HG03521 (cell line): ENCODE measurements at regions not wholly inside any gene's neighbourhood (a gene's known extent, or its start where the extent isn't known, plus 50 kb on each side); places are given as distances from the start of the nearest gene placed in this dataset.

Experiments
- ATAC-seq: cut with Tn5 transposase; IDR thresholded peaks from one replicate; pipeline ENCODE4 v1.9.1; 2021; ENCODE audit warnings: mild to moderate bottlenecking, moderate library complexity; ENCODE audit not compliant: unreplicated experiment

GRCh38 chr9:29717631-29718030, 2144.3 kb upstream of the C9orf72 start:
- ATAC-seq: no peak

GRCh38 chr9:29730163-29730562, 2156.9 kb upstream of the C9orf72 start:
- ATAC-seq: no peak

- ATAC-seq: no peak
These were observed 2167.2 kb upstream of the C9orf72 start for GRCh38 chr9:29740518-29740917.

GRCh38 chr9:29741169-29741568, 2167.9 kb upstream of the C9orf72 start:
- ATAC-seq: no peak

GRCh38 chr9:29750062-29750461, 2176.8 kb upstream of the C9orf72 start:
- ATAC-seq: no peak

- ATAC-seq: no peak
These were observed 2177.9 kb upstream of the C9orf72 start for GRCh38 chr9:29751226-29751625.

- ATAC-seq: no peak
These were observed 2180.4 kb upstream of the C9orf72 start for GRCh38 chr9:29753638-29754037.

GRCh38 chr9:29769019-29769418, 2195.7 kb upstream of the C9orf72 start:
- ATAC-seq: no peak

- no peak for ATAC-seq
These were observed 2200.4 kb upstream of the C9orf72 start for GRCh38 chr9:29773676-29774075.

- no peak for ATAC-seq
These were observed 2202.2 kb upstream of the C9orf72 start for GRCh38 chr9:29775491-29775890.

- ATAC-seq: no peak
These were observed 2205.1 kb upstream of the C9orf72 start for GRCh38 chr9:29778281-29778849.

GRCh38 chr9:29793970-29794369, 2220.7 kb upstream of the C9orf72 start:
- no peak for ATAC-seq

GRCh38 chr9:29796291-29796952, 2223.1 kb upstream of the C9orf72 start:
- peak; percentile 89 for ATAC-seq

GRCh38 chr9:29798599-29798998, 2225.3 kb upstream of the C9orf72 start:
- no peak for ATAC-seq

GRCh38 chr9:29799227-29799626, 2225.9 kb upstream of the C9orf72 start:
- no peak for ATAC-seq

GRCh38 chr9:29800821-29801220, 2227.5 kb upstream of the C9orf72 start:
- no peak for ATAC-seq

GRCh38 chr9:29802454-29802853, 2229.2 kb upstream of the C9orf72 start:
- no peak for ATAC-seq

- ATAC-seq: no peak
These were observed 2233.8 kb upstream of the C9orf72 start for GRCh38 chr9:29806937-29807618.

- no peak for ATAC-seq
These were observed 2243.8 kb upstream of the C9orf72 start for GRCh38 chr9:29816954-29817703.

- ATAC-seq: no peak
These were observed 2249.2 kb upstream of the C9orf72 start for GRCh38 chr9:29822458-29822857.

GRCh38 chr9:29826421-29826820, 2253.1 kb upstream of the C9orf72 start:
- ATAC-seq: no peak

- ATAC-seq: no peak
These were observed 2257.5 kb upstream of the C9orf72 start for GRCh38 chr9:29830821-29831220.
